ENCODE measurements at regions not wholly inside any gene's neighbourhood (a gene's known extent, or its start where the extent isn't known, plus 50 kb on each side); places are given as distances from the start of the nearest gene placed in this dataset.

- H3K9ac ChIP-seq (replicated peaks; ENCODE audit: extremely low read depth, insufficient read depth, low read length), result no peak overlapping the region
- no peak overlapping the region for H3K4me3 ChIP-seq (replicated peaks in 1 of 3; ENCODE audit: insufficient read depth in 1 of 3, low read depth in 1 of 3, low read length in 3 of 3)
- H3K9me3 ChIP-seq (replicated peaks; ENCODE audit: control insufficient read depth, insufficient read depth, low read length), result no peaks in the 10 kb centered on the region
- H3K79me2 ChIP-seq (ENCODE audit: control insufficient read depth, insufficient read depth, low read length), result no peaks in the 10 kb centered on the region
- no peak for TF ChIP-seq POLR2A (IDR thresholded peaks at IDR 0.05; ENCODE audit: low read depth, low read length)
- H3K27ac ChIP-seq (ENCODE audit: insufficient read depth, low read depth, low read length), result no peak overlapping the region
- H4K20me1 ChIP-seq (replicated peaks; ENCODE audit: control insufficient read depth, extremely low read depth, insufficient read depth, low read length), result no peaks in the 10 kb centered on the region
- FAIRE-seq, result no peak
- ChIA-PET POLR2A (no interaction called here), CTCF (interaction anchor here (0.7 to 2.7 kb wide), 4 partner anchors 8 to 177 kb away, joined by 3 to 12 read pairs (median 8); no protein-coding TSS in a partner anchor)
- no peaks in the 10 kb centered on the region for H3K9me1 ChIP-seq (replicated peaks; ENCODE audit: control insufficient read depth, extremely low read depth, insufficient read depth, low read length)
- no peak overlapping the region for H3K4me2 ChIP-seq (ENCODE audit: insufficient read depth, low read length)
- peak; percentile 29 for DNase-seq (ENCODE audit: low read depth, low spot score)
- H3K4me1 ChIP-seq (ENCODE audit: control insufficient read depth, extremely low read depth, insufficient read depth, low read length), result peaks cover 14% of the 10 kb centered on the region
- no peaks in the 10 kb centered on the region for H3K27me3 ChIP-seq (ENCODE audit: control insufficient read depth in 2 of 2, insufficient read depth in 2 of 2, low read length in 2 of 2)
- no peaks in the 10 kb centered on the region for H3K36me3 ChIP-seq (ENCODE audit: control insufficient read depth in 2 of 2, extremely low read depth in 1 of 2, insufficient read depth in 2 of 2, low read length in 2 of 2)
- intact Hi-C loops (cut with micrococcal nuclease) (no loop called here), dilution Hi-C loops (cut with MboI; ENCODE audit: extremely low pct_ligation_motif_present, low sequenced_read_pairs) (no loop called here)
- BruUV-seq (replicated peaks), result no TSS peak
- no peak overlapping the region for H2AFZ ChIP-seq (ENCODE audit: low read depth, low read length)
Observed at GRCh38 chr21:35223480-35224156, 174.5 kb upstream of the RUNX1 start.

DNA sequence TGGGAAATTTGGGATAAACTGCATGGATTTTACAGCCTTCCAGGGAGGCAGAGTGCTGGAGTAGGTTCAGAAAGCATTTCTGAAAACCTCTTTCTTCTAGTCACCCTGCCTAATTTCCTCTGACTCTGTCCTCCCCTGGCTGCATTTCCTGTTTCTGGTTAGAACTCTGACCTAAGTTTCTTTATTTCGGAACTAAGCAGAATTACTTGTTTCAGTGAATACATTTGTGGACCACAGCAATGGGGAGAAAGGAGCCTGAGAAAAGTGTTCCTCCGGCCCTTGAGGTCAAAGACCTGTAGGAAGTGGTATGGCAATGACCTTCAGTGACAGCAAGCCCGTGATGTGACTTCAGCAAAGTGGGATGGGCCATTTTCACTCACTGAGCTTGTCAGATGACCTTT lies 173.4 kb upstream of the RUNX1 start:
- FAIRE-seq (peak; percentile 89), DNase-seq (ENCODE audit: low read depth, low spot score) (peak; percentile 40)
- H3K79me2 ChIP-seq (ENCODE audit: control insufficient read depth, insufficient read depth, low read length), result no peaks in the 10 kb centered on the region
- no peak overlapping the region for H2AFZ ChIP-seq (ENCODE audit: low read depth, low read length)
- ChIA-PET CTCF (interaction anchor here (0.6 to 2.7 kb wide), 6 partner anchors 9 to 854 kb away, joined by 3 to 12 read pairs (median 4); no protein-coding TSS in a partner anchor), POLR2A (no interaction called here)
- TF ChIP-seq GATA2 (IDR thresholded peaks at IDR 0.05; ENCODE audit: insufficient read depth, insufficient read length, low read depth, low read length), result peak; percentile 12
- TF ChIP-seq POLR2A (IDR thresholded peaks at IDR 0.05; ENCODE audit: low read depth, low read length), result no peak
- TF ChIP-seq FOS (IDR thresholded peaks at IDR 0.05; ENCODE audit: borderline replicate concordance, insufficient read depth, low read length), result peak; percentile 19
- no peak overlapping the region for H3K27ac ChIP-seq (ENCODE audit: insufficient read depth, low read depth, low read length)
- dilution Hi-C loops (cut with MboI; ENCODE audit: extremely low pct_ligation_motif_present, low sequenced_read_pairs) (no loop called here), intact Hi-C loops (cut with micrococcal nuclease) (no loop called here)
- no peaks in the 10 kb centered on the region for H3K36me3 ChIP-seq (ENCODE audit: control insufficient read depth in 2 of 2, extremely low read depth in 1 of 2, insufficient read depth in 2 of 2, low read length in 2 of 2)
- H4K20me1 ChIP-seq (replicated peaks; ENCODE audit: control insufficient read depth, extremely low read depth, insufficient read depth, low read length), result no peaks in the 10 kb centered on the region
- H3K4me2 ChIP-seq (ENCODE audit: insufficient read depth, low read length), result peak overlapping the region; percentile 53
- H3K4me3 ChIP-seq (replicated peaks in 1 of 3; ENCODE audit: insufficient read depth in 1 of 3, low read depth in 1 of 3, low read length in 3 of 3), result peak overlapping the region in 1 of 3 experiments; percentile 13
- peaks cover 14% of the 10 kb centered on the region for H3K4me1 ChIP-seq (ENCODE audit: control insufficient read depth, extremely low read depth, insufficient read depth, low read length)
- no peaks in the 10 kb centered on the region for H3K9me1 ChIP-seq (replicated peaks; ENCODE audit: control insufficient read depth, extremely low read depth, insufficient read depth, low read length)
- H3K9ac ChIP-seq (replicated peaks; ENCODE audit: extremely low read depth, insufficient read depth, low read length), result no peak overlapping the region
- H3K27me3 ChIP-seq (ENCODE audit: control insufficient read depth in 2 of 2, insufficient read depth in 2 of 2, low read length in 2 of 2), result no peaks in the 10 kb centered on the region
- BruUV-seq (replicated peaks), result no TSS peak
- H3K9me3 ChIP-seq (replicated peaks; ENCODE audit: control insufficient read depth, insufficient read depth, low read length), result no peaks in the 10 kb centered on the region

All from endothelial cell of umbilical vein (primary cell).